A549 (cell line): ENCODE measurements at regions not wholly inside any gene's neighbourhood (a gene's known extent, or its start where the extent isn't known, plus 50 kb on each side); places are given as distances from the start of the nearest gene placed in this dataset.

ENCODE experiments used
- ESRRA ChIP-seq: fragments of 150-350 bp; IDR thresholded peaks from 2 replicates; pipeline ENCODE4 v1.6.1; 2014; ENCODE audit warnings: mild to moderate bottlenecking, low read length, borderline replicate concordance
- HDAC2 ChIP-seq: fragments of 200-600 bp; sonication (generic); IDR thresholded peaks from 2 replicates; pipeline ENCODE4 v1.6.1; 2016
- HOXA7 ChIP-seq: fragments of 250-450 bp; sonication (Bioruptor Pico); IDR thresholded peaks from 2 replicates; pipeline ENCODE4 v1.5.0; 2020; ENCODE audit warnings: mild to moderate bottlenecking, moderate library complexity
- JUN ChIP-seq, 2 experiments: fragments of >200 bp; sonication (Bioruptor Twin); formaldehyde crosslinking; IDR thresholded peaks; 2 replicates in 1 of 2; 3 replicates in 1 of 2; pipeline ENCODE4 v1.6.1; 2016 to 2017
- KDM1A ChIP-seq: fragments of 200-600 bp; sonication (generic); IDR thresholded peaks from 2 replicates; pipeline ENCODE4 v1.6.1; 2016; ENCODE audit warnings: low read depth, mild to moderate bottlenecking
- MAFK ChIP-seq: fragments of 450-650 bp; IDR thresholded peaks from 2 replicates; pipeline ENCODE4 v1.6.1; 2014; ENCODE audit not compliant: partially characterized antibody
- POLR2A ChIP-seq: IDR thresholded peaks from 2 replicates; pipeline ENCODE4 v1.6.1; 2012; ENCODE audit warnings: mild to moderate bottlenecking, low read length
- POLR2AphosphoS2 ChIP-seq: conservative IDR thresholded peaks from 2 replicates; pipeline ENCODE4 v1.6.1; 2012; ENCODE audit warnings: low read length, improper control_type of control experiment, inconsistent platforms
- RFX5 ChIP-seq: fragments of 450-650 bp; IDR thresholded peaks from 2 replicates; pipeline ENCODE4 v1.7.1; 2014; ENCODE audit warnings: antibody characterized with exemption, mild to moderate bottlenecking, moderate library complexity
- SMC3 ChIP-seq: fragments of >200 bp; sonication (Bioruptor Twin); formaldehyde crosslinking; IDR thresholded peaks from 3 replicates; pipeline ENCODE4 v1.6.1; 2018; ENCODE audit warnings: inconsistent platforms
- TF ChIP-seq, protein P1 (sequence below): fragments of >200 bp; sonication (Bioruptor Twin); formaldehyde crosslinking; IDR thresholded peaks from 3 replicates; pipeline ENCODE4 v1.5.1; 2016
- TF ChIP-seq, protein P2 (sequence below): IDR thresholded peaks from 2 replicates; pipeline ENCODE4 v1.6.1; 2012
- TF ChIP-seq, protein P3 (sequence below): fragments of 450-650 bp; IDR thresholded peaks from 2 replicates; pipeline ENCODE4 v1.6.1; 2014; ENCODE audit warnings: antibody characterized with exemption
- TF ChIP-seq, protein P4 (sequence below): fragments of 200-600 bp; sonication (generic); IDR thresholded peaks from 2 replicates; pipeline ENCODE4 v1.6.1; 2016; ENCODE audit warnings: antibody characterized with exemption, mild to moderate bottlenecking, moderate library complexity

DNA sequence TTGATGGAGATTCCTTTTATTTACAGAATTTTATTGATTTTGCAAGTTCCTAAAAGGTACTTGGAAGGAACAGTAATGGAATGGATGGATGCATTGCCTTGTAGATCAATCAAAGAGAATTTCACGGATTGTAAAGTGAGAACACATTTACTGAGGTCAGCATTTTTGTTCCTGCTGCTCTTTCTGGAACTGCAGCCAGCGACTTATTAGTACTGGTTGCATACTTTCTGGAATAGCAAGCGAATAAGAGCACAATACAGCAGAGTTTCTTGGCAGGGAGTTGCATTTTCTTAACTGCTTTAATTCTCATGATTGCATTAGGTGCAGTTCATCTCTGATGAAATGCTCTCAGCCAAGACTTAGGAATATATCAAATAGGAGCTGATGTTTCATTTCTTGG lies 106.1 kb upstream of the CHODL start:
- no peak for TF ChIP-seq ESRRA
- TF ChIP-seq POLR2A = no peak
- TF ChIP-seq, protein P1, sequence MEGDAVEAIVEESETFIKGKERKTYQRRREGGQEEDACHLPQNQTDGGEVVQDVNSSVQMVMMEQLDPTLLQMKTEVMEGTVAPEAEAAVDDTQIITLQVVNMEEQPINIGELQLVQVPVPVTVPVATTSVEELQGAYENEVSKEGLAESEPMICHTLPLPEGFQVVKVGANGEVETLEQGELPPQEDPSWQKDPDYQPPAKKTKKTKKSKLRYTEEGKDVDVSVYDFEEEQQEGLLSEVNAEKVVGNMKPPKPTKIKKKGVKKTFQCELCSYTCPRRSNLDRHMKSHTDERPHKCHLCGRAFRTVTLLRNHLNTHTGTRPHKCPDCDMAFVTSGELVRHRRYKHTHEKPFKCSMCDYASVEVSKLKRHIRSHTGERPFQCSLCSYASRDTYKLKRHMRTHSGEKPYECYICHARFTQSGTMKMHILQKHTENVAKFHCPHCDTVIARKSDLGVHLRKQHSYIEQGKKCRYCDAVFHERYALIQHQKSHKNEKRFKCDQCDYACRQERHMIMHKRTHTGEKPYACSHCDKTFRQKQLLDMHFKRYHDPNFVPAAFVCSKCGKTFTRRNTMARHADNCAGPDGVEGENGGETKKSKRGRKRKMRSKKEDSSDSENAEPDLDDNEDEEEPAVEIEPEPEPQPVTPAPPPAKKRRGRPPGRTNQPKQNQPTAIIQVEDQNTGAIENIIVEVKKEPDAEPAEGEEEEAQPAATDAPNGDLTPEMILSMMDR = no peak
- TF ChIP-seq, protein P2, sequence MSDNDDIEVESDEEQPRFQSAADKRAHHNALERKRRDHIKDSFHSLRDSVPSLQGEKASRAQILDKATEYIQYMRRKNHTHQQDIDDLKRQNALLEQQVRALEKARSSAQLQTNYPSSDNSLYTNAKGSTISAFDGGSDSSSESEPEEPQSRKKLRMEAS = no peak
- TF ChIP-seq SMC3 = no peak
- no peak for TF ChIP-seq RFX5
- TF ChIP-seq POLR2AphosphoS2 = no peak
- TF ChIP-seq MAFK = no peak
- TF ChIP-seq, protein P3, sequence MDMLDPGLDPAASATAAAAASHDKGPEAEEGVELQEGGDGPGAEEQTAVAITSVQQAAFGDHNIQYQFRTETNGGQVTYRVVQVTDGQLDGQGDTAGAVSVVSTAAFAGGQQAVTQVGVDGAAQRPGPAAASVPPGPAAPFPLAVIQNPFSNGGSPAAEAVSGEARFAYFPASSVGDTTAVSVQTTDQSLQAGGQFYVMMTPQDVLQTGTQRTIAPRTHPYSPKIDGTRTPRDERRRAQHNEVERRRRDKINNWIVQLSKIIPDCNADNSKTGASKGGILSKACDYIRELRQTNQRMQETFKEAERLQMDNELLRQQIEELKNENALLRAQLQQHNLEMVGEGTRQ = no peak
- no peak for TF ChIP-seq JUN (IDR thresholded peaks at IDR 0.05)
- TF ChIP-seq, protein P4, sequence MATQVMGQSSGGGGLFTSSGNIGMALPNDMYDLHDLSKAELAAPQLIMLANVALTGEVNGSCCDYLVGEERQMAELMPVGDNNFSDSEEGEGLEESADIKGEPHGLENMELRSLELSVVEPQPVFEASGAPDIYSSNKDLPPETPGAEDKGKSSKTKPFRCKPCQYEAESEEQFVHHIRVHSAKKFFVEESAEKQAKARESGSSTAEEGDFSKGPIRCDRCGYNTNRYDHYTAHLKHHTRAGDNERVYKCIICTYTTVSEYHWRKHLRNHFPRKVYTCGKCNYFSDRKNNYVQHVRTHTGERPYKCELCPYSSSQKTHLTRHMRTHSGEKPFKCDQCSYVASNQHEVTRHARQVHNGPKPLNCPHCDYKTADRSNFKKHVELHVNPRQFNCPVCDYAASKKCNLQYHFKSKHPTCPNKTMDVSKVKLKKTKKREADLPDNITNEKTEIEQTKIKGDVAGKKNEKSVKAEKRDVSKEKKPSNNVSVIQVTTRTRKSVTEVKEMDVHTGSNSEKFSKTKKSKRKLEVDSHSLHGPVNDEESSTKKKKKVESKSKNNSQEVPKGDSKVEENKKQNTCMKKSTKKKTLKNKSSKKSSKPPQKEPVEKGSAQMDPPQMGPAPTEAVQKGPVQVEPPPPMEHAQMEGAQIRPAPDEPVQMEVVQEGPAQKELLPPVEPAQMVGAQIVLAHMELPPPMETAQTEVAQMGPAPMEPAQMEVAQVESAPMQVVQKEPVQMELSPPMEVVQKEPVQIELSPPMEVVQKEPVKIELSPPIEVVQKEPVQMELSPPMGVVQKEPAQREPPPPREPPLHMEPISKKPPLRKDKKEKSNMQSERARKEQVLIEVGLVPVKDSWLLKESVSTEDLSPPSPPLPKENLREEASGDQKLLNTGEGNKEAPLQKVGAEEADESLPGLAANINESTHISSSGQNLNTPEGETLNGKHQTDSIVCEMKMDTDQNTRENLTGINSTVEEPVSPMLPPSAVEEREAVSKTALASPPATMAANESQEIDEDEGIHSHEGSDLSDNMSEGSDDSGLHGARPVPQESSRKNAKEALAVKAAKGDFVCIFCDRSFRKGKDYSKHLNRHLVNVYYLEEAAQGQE = no peak
- no peak for TF ChIP-seq KDM1A
- TF ChIP-seq HDAC2 = no peak
- TF ChIP-seq HOXA7 = no peak
